ENCODE measurements at regions not wholly inside any gene's neighbourhood (a gene's known extent, or its start where the extent isn't known, plus 50 kb on each side); places are given as distances from the start of the nearest gene placed in this dataset.

DNA sequence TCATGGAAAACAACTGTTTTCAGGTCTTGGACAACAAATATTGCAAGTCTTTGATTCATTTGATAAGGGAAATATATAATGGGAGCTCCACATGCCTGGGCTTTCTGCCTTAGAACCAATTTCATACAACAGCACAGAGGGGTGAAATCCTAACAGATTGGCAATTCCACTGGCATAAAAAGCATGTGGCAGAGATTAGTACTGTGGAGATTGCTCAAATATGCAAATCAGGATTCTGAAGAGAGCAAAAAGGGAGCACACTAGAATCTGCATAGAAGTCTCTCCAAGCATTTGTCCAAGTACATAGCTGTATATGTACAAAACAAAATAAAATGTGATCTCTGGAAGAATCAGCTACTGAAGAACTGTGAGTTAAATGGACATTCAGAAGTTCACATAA is 312.9 kb upstream of the SLITRK5 start:
- no TSS peak for BruUV-seq (replicated peaks)
- POLR2A ChIA-PET, result no interaction called here
- Histone ChIP-seq H3K4me2 (ENCODE audit: low read depth, low read length) (no peak overlapping the region), H4K20me1 (ENCODE audit: insufficient read depth, low read length) (no peaks in the 10 kb centered on the region), H2AFZ (ENCODE audit: low read length) (no peak overlapping the region), H3K9ac (ENCODE audit: insufficient read depth, low read depth, low read length) (no peak overlapping the region), H3K4me1 (ENCODE audit: insufficient read depth, low read length) (no peaks in the 10 kb centered on the region), H3K27ac (ENCODE audit: extremely low read length, insufficient read depth, low read length) (no peak overlapping the region), H3K27me3 (ENCODE audit: control insufficient read depth in 1 of 2, insufficient read depth in 2 of 2, low read length in 2 of 2) (no peaks in the 10 kb centered on the region), H3K9me3 (ENCODE audit: low read length) (0 out of 2 replicates have a peak, but pooled peaks cover 6% of the 10 kb centered on the region), H3K36me3 (replicated peaks in 1 of 2; ENCODE audit: control insufficient read depth in 1 of 2, insufficient read depth in 2 of 2, low read length in 2 of 2) (no peaks in the 10 kb centered on the region), H3K79me2 (ENCODE audit: insufficient read depth, low read length) (no peaks in the 10 kb centered on the region), H3K4me3 (replicated peaks in 1 of 3; ENCODE audit: insufficient read depth in 1 of 3, low read depth in 2 of 3, low read length in 3 of 3) (no peak overlapping the region)
- DNase-seq (ENCODE audit: low spot score), result no peak
- TF ChIP-seq RBAK (CRISPR knock-in tag; IDR thresholded peaks at IDR 0.05) (no peak), SMAD9 (CRISPR knock-in tag; IDR thresholded peaks at IDR 0.05) (no peak), ZFP1 (CRISPR knock-in tag; IDR thresholded peaks at IDR 0.05) (no peak), HCFC1 (IDR thresholded peaks at IDR 0.05; ENCODE audit: low read depth, low read length) (no peak), PHF20 (CRISPR knock-in tag; IDR thresholded peaks at IDR 0.05) (no peak)
- TF ChIP-seq, protein P1, sequence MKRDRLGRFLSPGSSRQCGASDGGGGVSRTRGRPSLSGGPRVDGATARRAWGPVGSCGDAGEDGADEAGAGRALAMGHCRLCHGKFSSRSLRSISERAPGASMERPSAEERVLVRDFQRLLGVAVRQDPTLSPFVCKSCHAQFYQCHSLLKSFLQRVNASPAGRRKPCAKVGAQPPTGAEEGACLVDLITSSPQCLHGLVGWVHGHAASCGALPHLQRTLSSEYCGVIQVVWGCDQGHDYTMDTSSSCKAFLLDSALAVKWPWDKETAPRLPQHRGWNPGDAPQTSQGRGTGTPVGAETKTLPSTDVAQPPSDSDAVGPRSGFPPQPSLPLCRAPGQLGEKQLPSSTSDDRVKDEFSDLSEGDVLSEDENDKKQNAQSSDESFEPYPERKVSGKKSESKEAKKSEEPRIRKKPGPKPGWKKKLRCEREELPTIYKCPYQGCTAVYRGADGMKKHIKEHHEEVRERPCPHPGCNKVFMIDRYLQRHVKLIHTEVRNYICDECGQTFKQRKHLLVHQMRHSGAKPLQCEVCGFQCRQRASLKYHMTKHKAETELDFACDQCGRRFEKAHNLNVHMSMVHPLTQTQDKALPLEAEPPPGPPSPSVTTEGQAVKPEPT (CRISPR knock-in tag; IDR thresholded peaks at IDR 0.05; ENCODE audit: low read depth), result no peak
- FAIRE-seq, result no peak
- no peak for ATAC-seq
- in situ Hi-C loops (cut with HindIII; ENCODE audit: extremely low pct_ligation_motif_present, low pct_unique_long_range_greater_than_20kb), result no loop called here
- intact Hi-C loops (cut with micrococcal nuclease; ENCODE audit: unreplicated experiment), result no loop called here
- CTCF ChIA-PET (ENCODE audit: low intra/inter-chr PET ratio, low total read pairs), result no interaction called here

DNA sequence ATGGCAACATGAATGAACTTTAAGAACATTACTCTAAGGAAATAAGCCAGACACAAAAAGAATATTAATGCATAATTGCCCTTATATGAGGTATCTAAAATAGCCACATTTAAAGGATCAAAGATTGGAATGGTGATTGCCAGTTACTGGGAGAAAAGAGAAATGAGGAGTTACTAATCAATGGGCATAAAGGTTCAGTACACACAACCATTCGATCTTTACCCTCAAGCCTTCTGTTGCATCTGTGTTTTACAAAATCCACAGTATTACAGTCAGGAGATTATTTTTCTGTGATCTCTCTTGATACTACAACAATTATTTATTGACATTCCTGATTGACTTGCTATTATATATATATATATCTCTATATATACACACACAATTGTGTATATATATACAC is 310.0 kb upstream of the SLITRK5 start:
- Histone ChIP-seq H3K79me2 (ENCODE audit: insufficient read depth, low read length) (no peaks in the 10 kb centered on the region), H2AFZ (ENCODE audit: low read length) (no peak overlapping the region), H3K4me3 (replicated peaks in 1 of 3; ENCODE audit: insufficient read depth in 1 of 3, low read depth in 2 of 3, low read length in 3 of 3) (no peak overlapping the region), H3K4me1 (ENCODE audit: insufficient read depth, low read length) (no peaks in the 10 kb centered on the region), H3K4me2 (ENCODE audit: low read depth, low read length) (no peak overlapping the region), H3K27me3 (ENCODE audit: control insufficient read depth in 1 of 2, insufficient read depth in 2 of 2, low read length in 2 of 2) (no peaks in the 10 kb centered on the region), H3K9me3 (ENCODE audit: low read length) (no peaks in the 10 kb centered on the region), H3K27ac (ENCODE audit: extremely low read length, insufficient read depth, low read length) (no peak overlapping the region), H3K9ac (ENCODE audit: insufficient read depth, low read depth, low read length) (no peak overlapping the region), H4K20me1 (ENCODE audit: insufficient read depth, low read length) (no peaks in the 10 kb centered on the region), H3K36me3 (replicated peaks in 1 of 2; ENCODE audit: control insufficient read depth in 1 of 2, insufficient read depth in 2 of 2, low read length in 2 of 2) (no peaks in the 10 kb centered on the region)
- no peak for TF ChIP-seq ZNF619 (CRISPR knock-in tag; IDR thresholded peaks at IDR 0.05)
- no peak for TF ChIP-seq ZNF282 (IDR thresholded peaks at IDR 0.05; ENCODE audit: partially characterized antibody)
- TF ChIP-seq KLF12 (CRISPR knock-in tag; IDR thresholded peaks at IDR 0.05; ENCODE audit: borderline replicate concordance), result no peak
- TF ChIP-seq TCF7 (IDR thresholded peaks at IDR 0.05; ENCODE audit: low read depth), result no peak
- TF ChIP-seq GFI1 (CRISPR knock-in tag; IDR thresholded peaks at IDR 0.05; ENCODE audit: borderline replicate concordance), result no peak
- TF ChIP-seq GATA4 (IDR thresholded peaks at IDR 0.05; ENCODE audit: borderline replicate concordance, low read depth), result no peak
- TF ChIP-seq ZNF138 (CRISPR knock-in tag; IDR thresholded peaks at IDR 0.05; ENCODE audit: low read depth), result no peak
- TF ChIP-seq TAF1 (CRISPR knock-in tag; IDR thresholded peaks at IDR 0.05), result no peak
- TF ChIP-seq, protein P2, sequence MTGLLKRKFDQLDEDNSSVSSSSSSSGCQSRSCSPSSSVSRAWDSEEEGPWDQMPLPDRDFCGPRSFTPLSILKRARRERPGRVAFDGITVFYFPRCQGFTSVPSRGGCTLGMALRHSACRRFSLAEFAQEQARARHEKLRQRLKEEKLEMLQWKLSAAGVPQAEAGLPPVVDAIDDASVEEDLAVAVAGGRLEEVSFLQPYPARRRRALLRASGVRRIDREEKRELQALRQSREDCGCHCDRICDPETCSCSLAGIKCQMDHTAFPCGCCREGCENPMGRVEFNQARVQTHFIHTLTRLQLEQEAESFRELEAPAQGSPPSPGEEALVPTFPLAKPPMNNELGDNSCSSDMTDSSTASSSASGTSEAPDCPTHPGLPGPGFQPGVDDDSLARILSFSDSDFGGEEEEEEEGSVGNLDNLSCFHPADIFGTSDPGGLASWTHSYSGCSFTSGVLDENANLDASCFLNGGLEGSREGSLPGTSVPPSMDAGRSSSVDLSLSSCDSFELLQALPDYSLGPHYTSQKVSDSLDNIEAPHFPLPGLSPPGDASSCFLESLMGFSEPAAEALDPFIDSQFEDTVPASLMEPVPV (CRISPR knock-in tag; IDR thresholded peaks at IDR 0.05), result no peak
- no peak for TF ChIP-seq ZNF335 (CRISPR knock-in tag; IDR thresholded peaks at IDR 0.05)
- WGBS (ENCODE audit: low lambda C conversion rate), result 0% methylated on average over 1 of the region's 1 CpG
- intact Hi-C loops (cut with micrococcal nuclease; ENCODE audit: unreplicated experiment) (no loop called here), in situ Hi-C loops (cut with HindIII; ENCODE audit: extremely low pct_ligation_motif_present, low pct_unique_long_range_greater_than_20kb) (no loop called here)
- FAIRE-seq (no peak), DNase-seq (ENCODE audit: low spot score) (no peak), ATAC-seq (no peak)
- BruUV-seq (replicated peaks), result no TSS peak
- ChIA-PET POLR2A (no interaction called here), CTCF (ENCODE audit: low intra/inter-chr PET ratio, low total read pairs) (no interaction called here)

All from HepG2 (cell line).